H1 (cell line): ENCODE measurements at regions not wholly inside any gene's neighbourhood (a gene's known extent, or its start where the extent isn't known, plus 50 kb on each side); places are given as distances from the start of the nearest gene placed in this dataset.
"Not testable (repeated sequence)": the region's sequence is repeated elsewhere in the genome, so short reads cannot be mapped to it uniquely, and the experiment has no call there.

Experiments
- CTCF ChIA-PET: fragments of 300-600 bp; sonication (Branson Sonifier 250); formaldehyde crosslinking; loops from one replicate; lab custom pipeline; 2021; ENCODE audit not compliant: partially characterized antibody; lab: Charles Lee
- POLR2A ChIA-PET: fragments of 300-600 bp; sonication (Branson Sonifier 250); formaldehyde crosslinking; loops from one replicate; lab custom pipeline; 2021; ENCODE audit warnings: inconsistent platforms; ENCODE audit not compliant: partially characterized antibody; lab: Charles Lee
- DNase-seq, 2 experiments: peaks; one replicate each; pipeline versions ENCODE4 v3.0.0 to v3.0.0-alpha.2; 2010 to 2022; ENCODE audit warnings: low spot score in 2 of 2, low read depth in 1 of 2, mixed read lengths in 1 of 2
- FAIRE-seq: peaks from 2 replicates; lab custom pipeline; 2011; peaks lifted over from hg19 to GRCh38; lab: Jason Lieb, UNC
- H2AFZ ChIP-seq: 2 replicates; pipeline ENCODE4 v1.8.1; 2012; ENCODE audit warnings: low read length, inconsistent platforms
- H2AK5ac ChIP-seq: 2 replicates; pipeline ENCODE4 v1.6.1; 2013; ENCODE audit warnings: low read depth, low read length
- H2BK120ac ChIP-seq: replicated peaks from 2 replicates; pipeline ENCODE3; 2013; ENCODE audit warnings: low read depth, low read length, inconsistent platforms
- H2BK12ac ChIP-seq: 2 replicates; pipeline ENCODE4 v1.6.1; 2013; ENCODE audit warnings: low read depth, low read length
- H2BK15ac ChIP-seq: 2 replicates; pipeline ENCODE4 v1.6.1; 2013; ENCODE audit warnings: low read length
- H2BK20ac ChIP-seq: 2 replicates; pipeline ENCODE4 v1.6.1; 2013; ENCODE audit warnings: low read length
- H2BK5ac ChIP-seq: 2 replicates; pipeline ENCODE4 v1.6.1; 2013; ENCODE audit warnings: low read depth, low read length
- H3K14ac ChIP-seq: 2 replicates; pipeline ENCODE4 v1.6.1; 2013; ENCODE audit warnings: inconsistent platforms; ENCODE audit not compliant: insufficient read length
- H3K18ac ChIP-seq: 2 replicates; pipeline ENCODE4 v1.6.1; 2013; ENCODE audit warnings: low read length; ENCODE audit errors: extremely low read depth
- H3K23ac ChIP-seq: 2 replicates; pipeline ENCODE4 v1.6.1; 2013; ENCODE audit warnings: inconsistent platforms; ENCODE audit not compliant: insufficient read length
- H3K23me2 ChIP-seq: 2 replicates; pipeline ENCODE4 v1.6.1; 2013; ENCODE audit warnings: low read depth, low read length
- H3K27ac ChIP-seq: 2 replicates; pipeline ENCODE4 v1.6.1; 2011; ENCODE audit warnings: low read depth, low read length, inconsistent platforms
- H3K27me3 ChIP-seq, 4 experiments: replicated peaks in 1 of 4; 1 replicate in 1 of 4; 2 replicates in 3 of 4; pipeline versions ENCODE4 v1.6.1 to v1.8.1; 2011 to 2013; ENCODE audit warnings: low read length in 3 of 4, mild to moderate bottlenecking in 3 of 4, inconsistent platforms in 2 of 4, mixed read lengths in 2 of 4, moderate library complexity in 1 of 4; ENCODE audit not compliant: control insufficient read depth in 3 of 4, insufficient read depth in 3 of 4; ENCODE audit errors: extremely low read depth in 1 of 4
- H3K36me3 ChIP-seq, 4 experiments: 2 replicates each; pipeline versions ENCODE4 v1.6.1 to v1.8.1; 2011 to 2013; ENCODE audit warnings: mild to moderate bottlenecking in 4 of 4, low read length in 3 of 4, moderate library complexity in 2 of 4, control low read depth in 1 of 4, inconsistent platforms in 1 of 4; ENCODE audit not compliant: insufficient read depth in 4 of 4, control insufficient read depth in 2 of 4
- H3K4ac ChIP-seq: replicated peaks from 2 replicates; pipeline ENCODE3; 2013; ENCODE audit warnings: low read length, low read depth, mixed read lengths, inconsistent platforms; ENCODE audit not compliant: insufficient read length
- H3K4me1 ChIP-seq, 4 experiments: replicated peaks in 1 of 4; 1 replicate in 1 of 4; 2 replicates in 3 of 4; pipeline versions ENCODE4 v1.6.1 to v1.8.1; 2011 to 2013; ENCODE audit warnings: low read length in 3 of 4, inconsistent platforms in 2 of 4, mixed read lengths in 1 of 4; ENCODE audit not compliant: insufficient read depth in 4 of 4, control insufficient read depth in 3 of 4
- H3K4me2 ChIP-seq, 2 experiments: 2 replicates each; pipeline versions ENCODE4 v1.6.1 to v1.8.1; 2011 to 2013; ENCODE audit warnings: low read depth in 2 of 2, low read length in 2 of 2, control low read depth in 1 of 2, inconsistent platforms in 1 of 2, mild to moderate bottlenecking in 1 of 2; ENCODE audit not compliant: insufficient read depth in 1 of 2
- H3K4me3 ChIP-seq, 4 experiments: fragments of 200-600, 300-600 bp in 1 of 4; sonication (generic), shearing (Covaris generic), sonication (Bioruptor Twin) in 1 of 4; 2 replicates each; pipeline versions ENCODE4 v1.5.1 to v1.8.1; 2011 to 2016; ENCODE audit warnings: low read length in 4 of 4, low read depth in 3 of 4, control low read depth in 2 of 4, inconsistent platforms in 2 of 4, mild to moderate bottlenecking in 2 of 4, mixed read lengths in 1 of 4, moderate library complexity in 1 of 4; ENCODE audit not compliant: insufficient read depth in 2 of 4; ENCODE audit errors: extremely low read depth in 1 of 4
- H3K56ac ChIP-seq: replicated peaks from 2 replicates; pipeline ENCODE3; 2013; ENCODE audit warnings: low read depth, mild to moderate bottlenecking, mixed read lengths, low read length, inconsistent platforms; ENCODE audit not compliant: insufficient read length
- H3K79me1 ChIP-seq: 2 replicates; pipeline ENCODE4 v1.6.1; 2013; ENCODE audit warnings: low read depth, low read length, control low read depth
- H3K79me2 ChIP-seq, 2 experiments: 2 replicates each; pipeline versions ENCODE4 v1.6.1 to v1.8.1; 2012 to 2013; ENCODE audit warnings: low read length in 2 of 2, mild to moderate bottlenecking in 2 of 2, inconsistent platforms in 1 of 2; ENCODE audit not compliant: insufficient read depth in 2 of 2, control insufficient read depth in 1 of 2
- H3K9ac ChIP-seq, 4 experiments: replicated peaks in 1 of 4; 1 replicate in 1 of 4; 2 replicates in 3 of 4; pipeline versions ENCODE4 v1.6.1 to v1.8.1; 2011 to 2013; ENCODE audit warnings: low read depth in 3 of 4, low read length in 3 of 4, control low read depth in 2 of 4, mild to moderate bottlenecking in 2 of 4, moderate library complexity in 2 of 4, inconsistent platforms in 1 of 4; ENCODE audit errors: extremely low read depth in 1 of 4
- H3K9me3 ChIP-seq, 2 experiments: 2 replicates each; pipeline versions ENCODE4 v1.6.1 to v1.8.1; 2012 to 2013; ENCODE audit warnings: mild to moderate bottlenecking in 2 of 2, moderate library complexity in 2 of 2, control low read depth in 1 of 2, inconsistent platforms in 1 of 2, low read depth in 1 of 2, low read length in 1 of 2, mixed read lengths in 1 of 2; ENCODE audit not compliant: insufficient read depth in 2 of 2
- H4K20me1 ChIP-seq, 2 experiments: replicated peaks in 1 of 2; 2 replicates each; pipeline versions ENCODE3 to v1.8.1; 2011 to 2013; ENCODE audit warnings: inconsistent platforms in 2 of 2, low read length in 2 of 2, mild to moderate bottlenecking in 1 of 2; ENCODE audit not compliant: insufficient read depth in 2 of 2, control insufficient read depth in 1 of 2
- H4K5ac ChIP-seq: 2 replicates; pipeline ENCODE4 v1.6.1; 2013; ENCODE audit warnings: low read length, low read depth, mixed read lengths, inconsistent platforms; ENCODE audit not compliant: insufficient read length
- H4K8ac ChIP-seq: 2 replicates; pipeline ENCODE4 v1.8.0; 2013; ENCODE audit warnings: mild to moderate bottlenecking, moderate library complexity, low read length, inconsistent platforms; ENCODE audit not compliant: insufficient read depth; ENCODE audit errors: extremely low read depth
- H4K91ac ChIP-seq: replicated peaks from 2 replicates; pipeline ENCODE3; 2013; ENCODE audit warnings: low read length, mixed read lengths, inconsistent platforms; ENCODE audit not compliant: insufficient read length
- WGBS, 2 experiments: shearing (Covaris generic) in 1 of 2; methylation state at CpG; one replicate each; pipeline versions ENCODE4 v1.1.6 to v1.1.7; 2013 to 2015; ENCODE audit warnings: low lambda C conversion rate in 2 of 2, mixed read lengths in 2 of 2, inconsistent platforms in 1 of 2, low coverage in 1 of 2, missing lambda C conversion rate in 1 of 2; ENCODE audit not compliant: insufficient replicate concordance in 2 of 2, insufficient coverage in 1 of 2, insufficient read length in 1 of 2; ENCODE audit errors: extremely low coverage in 1 of 2, missing lambda C conversion rate in 1 of 2; 5-methylcytosine and 5-hydroxymethylcytosine counted together

DNA sequence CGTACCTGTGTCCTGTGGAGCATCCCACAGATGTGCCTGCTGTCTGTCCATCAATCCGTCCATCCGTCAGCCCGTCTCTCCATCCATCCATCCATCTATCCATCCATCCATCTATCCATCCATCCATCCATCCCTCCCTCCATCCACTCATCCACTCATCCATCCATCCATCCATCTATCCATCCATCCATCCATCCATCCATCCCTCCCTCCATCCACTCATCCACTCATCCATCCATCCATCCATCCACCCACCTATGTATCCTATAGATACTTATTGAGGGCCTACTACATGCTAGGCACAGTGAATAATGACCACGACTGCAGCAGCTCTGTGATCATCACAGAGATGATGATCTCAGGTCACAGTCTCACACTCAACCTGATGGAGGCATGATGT lies 67.5 kb upstream of the TRABD2B start:
- H2BK15ac ChIP-seq, H2AFZ ChIP-seq, H3K4me2 ChIP-seq, H2BK12ac ChIP-seq, H2BK20ac ChIP-seq, H3K4ac ChIP-seq, H3K36me3 ChIP-seq, H3K23me2 ChIP-seq, H4K5ac ChIP-seq, H4K8ac ChIP-seq, H3K27me3 ChIP-seq, H3K9me3 ChIP-seq, H3K4me1 ChIP-seq, H3K14ac ChIP-seq, POLR2A ChIA-PET, H3K27ac ChIP-seq, H3K18ac ChIP-seq, H3K79me1 ChIP-seq, H4K20me1 ChIP-seq, H3K56ac ChIP-seq, H3K9ac ChIP-seq, FAIRE-seq, H3K4me3 ChIP-seq, DNase-seq, H3K79me2 ChIP-seq, H2BK120ac ChIP-seq, H3K23ac ChIP-seq, H2AK5ac ChIP-seq, H2BK5ac ChIP-seq, H4K91ac ChIP-seq: not testable (repeated sequence)
- WGBS, 2 experiments: 88% methylated on average over 5 of the region's 5 CpGs; no CpG with 5 or more reads in 1 of the 2 experiments
- CTCF ChIA-PET: interaction anchor here (1.2 to 12.4 kb wide), 6 partner anchors 8 to 114 kb away, joined by 4 to 158 read pairs (median 62); partner anchors contain the start of gene TRABD2B
